Gastrocnemius medialis (tissue), 4 donors: ENCODE measurements at regions not wholly inside any gene's neighbourhood (a gene's known extent, or its start where the extent isn't known, plus 50 kb on each side); places are given as distances from the start of the nearest gene placed in this dataset.

Experiments used
- POLR2A ChIP-seq, 2 donors: fragments of 450-650 bp; IDR thresholded peaks; one replicate each; pipeline ENCODE4 v1.6.1; 2017; ENCODE audit warnings: antibody characterized with exemption in 2 of 2, mild to moderate bottlenecking in 2 of 2, moderate library complexity in 2 of 2
- TF ChIP-seq, protein P1 (sequence below), 5 experiments: fragments of 450-650 bp in 3 of 5; fragments of 200-600 bp in 2 of 5; sonication (generic) in 2 of 5; IDR thresholded peaks in 4 of 5; conservative IDR thresholded peaks in 1 of 5; 1 replicate in 4 of 5; 2 replicates in 1 of 5; pipeline ENCODE4 v1.5.1; 2016 to 2019; ENCODE audit warnings: antibody characterized with exemption in 5 of 5, mild to moderate bottlenecking in 3 of 5, moderate library complexity in 3 of 5

DNA sequence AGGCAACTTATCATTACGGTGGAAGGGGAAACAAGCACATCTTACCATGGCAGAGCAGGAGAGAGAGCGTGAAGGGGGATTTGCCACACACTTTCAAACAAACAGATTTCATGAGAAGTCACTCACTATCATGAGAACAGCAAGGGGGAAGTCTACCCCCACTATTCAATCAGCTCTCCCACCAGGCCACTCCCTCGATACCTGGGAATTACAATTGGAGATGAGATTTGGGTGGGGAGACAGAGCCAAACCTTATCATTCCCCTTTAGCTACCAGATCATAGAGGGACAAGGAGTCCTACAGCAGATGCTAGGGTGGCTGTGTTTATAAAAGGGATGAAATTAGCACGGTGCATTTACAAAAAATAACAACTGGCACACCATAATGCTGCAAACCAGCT, 2149.4 kb upstream of the ACO1 start:
- TF ChIP-seq, protein P1, sequence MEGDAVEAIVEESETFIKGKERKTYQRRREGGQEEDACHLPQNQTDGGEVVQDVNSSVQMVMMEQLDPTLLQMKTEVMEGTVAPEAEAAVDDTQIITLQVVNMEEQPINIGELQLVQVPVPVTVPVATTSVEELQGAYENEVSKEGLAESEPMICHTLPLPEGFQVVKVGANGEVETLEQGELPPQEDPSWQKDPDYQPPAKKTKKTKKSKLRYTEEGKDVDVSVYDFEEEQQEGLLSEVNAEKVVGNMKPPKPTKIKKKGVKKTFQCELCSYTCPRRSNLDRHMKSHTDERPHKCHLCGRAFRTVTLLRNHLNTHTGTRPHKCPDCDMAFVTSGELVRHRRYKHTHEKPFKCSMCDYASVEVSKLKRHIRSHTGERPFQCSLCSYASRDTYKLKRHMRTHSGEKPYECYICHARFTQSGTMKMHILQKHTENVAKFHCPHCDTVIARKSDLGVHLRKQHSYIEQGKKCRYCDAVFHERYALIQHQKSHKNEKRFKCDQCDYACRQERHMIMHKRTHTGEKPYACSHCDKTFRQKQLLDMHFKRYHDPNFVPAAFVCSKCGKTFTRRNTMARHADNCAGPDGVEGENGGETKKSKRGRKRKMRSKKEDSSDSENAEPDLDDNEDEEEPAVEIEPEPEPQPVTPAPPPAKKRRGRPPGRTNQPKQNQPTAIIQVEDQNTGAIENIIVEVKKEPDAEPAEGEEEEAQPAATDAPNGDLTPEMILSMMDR (IDR thresholded peaks at IDR 0.05 in 4 of 5, conservative IDR thresholded peaks at IDR 0.05 in 1 of 5) = no peak
- TF ChIP-seq POLR2A (IDR thresholded peaks at IDR 0.05) = no peak
